COLO668 (cell line): ENCODE measurements at regions not wholly inside any gene's neighbourhood (a gene's known extent, or its start where the extent isn't known, plus 50 kb on each side); places are given as distances from the start of the nearest gene placed in this dataset.
"Not testable (repeated sequence)": the region's sequence is repeated elsewhere in the genome, so short reads cannot be mapped to it uniquely, and the experiment has no call there.

Experiments
- DNase-seq: peaks from one replicate; lab custom pipeline; 2025; ENCODE audit not compliant: unreplicated experiment; lab: John Stamatoyannopoulos, UW

DNA sequence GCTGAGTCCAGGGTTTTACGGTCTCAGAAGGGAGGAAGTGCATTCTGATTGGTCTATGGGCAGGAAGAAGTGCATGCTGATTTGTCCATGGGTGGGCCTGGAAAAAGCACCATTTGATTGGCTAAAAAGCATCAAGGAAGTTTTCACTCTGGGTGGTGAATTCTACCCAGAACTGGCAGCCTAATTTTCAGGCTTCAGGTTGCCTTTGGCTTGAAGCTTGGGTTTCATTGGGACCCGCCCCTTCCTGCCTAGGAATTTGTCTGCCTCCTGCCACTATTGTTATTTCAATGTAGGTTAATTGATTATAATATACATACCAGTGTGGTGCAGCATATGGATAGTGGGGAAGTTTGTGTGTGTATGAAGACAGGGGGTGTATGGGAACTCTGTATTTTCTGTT, 1355.9 kb downstream of the SI start:
- no peak for DNase-seq

DNA sequence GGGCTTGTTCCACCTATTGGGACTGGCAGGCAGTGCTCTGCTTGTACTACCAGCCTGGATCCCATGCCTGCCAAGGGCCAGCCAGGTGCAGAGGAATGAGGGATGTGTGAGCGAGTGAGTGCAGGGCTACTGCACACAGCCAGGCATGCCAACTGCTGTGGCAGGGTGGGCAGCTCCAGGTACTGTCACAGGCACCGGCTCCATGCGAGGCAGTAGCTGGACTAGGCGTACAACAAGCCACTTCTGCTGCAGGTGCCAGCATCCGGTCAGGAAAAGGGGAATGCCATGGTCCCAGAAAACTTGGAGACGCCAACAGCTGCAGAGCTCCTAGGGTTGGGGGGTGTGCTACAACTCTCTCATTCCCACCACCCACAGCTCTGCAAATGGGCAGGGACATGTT, 1356.7 kb downstream of the SI start:
- DNase-seq: no peak

DNA sequence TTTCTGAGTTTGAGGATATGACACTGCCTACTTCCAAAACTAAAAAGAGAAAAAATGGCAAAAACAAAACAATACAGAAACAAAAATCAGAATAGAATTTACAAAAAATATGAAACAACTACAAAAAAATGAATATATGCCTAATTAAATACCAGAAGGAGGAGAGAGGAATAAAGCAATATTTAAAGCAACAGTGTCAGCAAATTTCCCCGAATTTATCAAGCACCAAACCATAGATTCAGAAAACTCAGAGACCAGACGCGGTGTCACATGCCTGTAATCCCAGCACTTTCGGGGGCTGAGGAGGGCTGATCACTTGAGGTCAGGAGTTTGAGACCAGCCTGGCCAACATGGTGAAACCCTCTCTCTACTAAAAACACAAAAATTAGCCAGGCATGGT, 1360.9 kb downstream of the SI start:
- DNase-seq: no peak

DNA sequence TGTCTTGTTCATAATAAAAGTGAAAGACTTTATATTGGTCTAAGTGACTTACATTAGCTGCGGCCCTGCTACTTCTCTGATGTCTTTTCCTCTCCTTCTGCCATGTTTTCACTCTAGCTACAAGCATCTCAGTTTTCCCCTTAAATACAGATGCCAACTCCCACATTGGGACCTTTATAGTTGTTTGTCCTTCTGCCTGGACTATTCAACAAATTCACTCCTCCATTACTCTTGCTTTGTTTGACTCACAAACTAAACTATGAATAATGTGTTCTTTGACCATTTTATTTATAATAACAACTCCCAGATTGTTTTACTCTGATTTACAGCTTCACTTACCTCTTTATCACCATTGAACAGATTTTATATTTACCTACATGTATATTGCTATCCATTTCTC, 1369.9 kb downstream of the SI start:
- DNase-seq: no peak

DNA sequence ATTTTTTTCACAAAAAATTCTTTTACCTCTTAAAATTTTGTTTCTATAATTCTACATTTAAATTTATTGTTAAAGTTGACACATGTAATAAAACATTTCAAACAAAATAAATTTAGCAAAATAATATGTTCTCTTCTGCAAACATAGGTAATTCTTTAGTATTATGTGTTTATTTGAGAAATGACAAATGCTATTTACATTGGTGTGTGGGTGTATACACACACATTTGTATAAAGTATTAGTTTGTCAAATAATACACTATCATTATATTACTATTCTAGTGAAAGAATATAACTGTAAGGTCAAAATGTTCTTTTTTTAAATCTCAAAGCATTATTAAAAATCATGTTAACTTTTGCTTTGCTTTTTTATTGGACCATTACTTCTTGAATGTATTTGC, 1370.6 kb downstream of the SI start:
- no peak for DNase-seq

DNA sequence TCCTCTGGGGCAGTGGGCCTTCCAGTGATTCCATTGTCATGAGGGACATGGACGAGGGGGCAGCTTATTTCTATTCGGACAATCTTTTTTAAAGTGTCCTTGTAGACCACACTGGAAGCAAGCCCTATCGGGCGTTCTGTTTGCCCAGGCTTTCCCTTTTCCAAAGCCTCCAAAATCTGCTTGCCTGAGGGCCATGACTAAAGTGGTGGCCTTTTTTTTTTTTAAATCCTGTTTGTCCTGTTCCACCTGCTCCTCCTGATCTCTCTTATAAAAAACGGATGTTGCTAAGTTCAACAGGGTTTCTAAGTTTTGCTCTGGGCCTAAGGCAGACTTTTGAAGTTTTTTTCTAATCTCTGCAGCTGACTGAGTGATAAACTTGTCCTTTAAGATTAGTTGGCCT, 1380.1 kb downstream of the SI start:
- DNase-seq: not testable (repeated sequence)

DNA sequence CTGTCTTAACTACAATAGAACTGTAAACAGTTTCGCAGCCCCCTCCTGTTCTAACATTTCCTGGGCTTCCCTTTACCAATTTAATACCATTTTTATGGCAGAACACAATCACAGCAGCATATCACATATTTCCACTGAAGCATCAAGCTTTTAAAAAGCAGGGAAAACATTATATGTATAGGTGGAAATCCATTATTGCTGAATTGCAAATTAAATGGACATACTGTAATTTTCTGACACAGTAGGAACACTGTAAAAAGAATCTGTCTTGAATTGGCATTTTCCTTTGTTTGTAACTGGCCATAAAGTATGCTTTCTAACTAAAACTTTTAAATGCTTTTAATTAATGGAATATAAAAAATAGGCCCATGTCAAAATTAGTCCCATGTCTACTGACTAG, 1385.8 kb downstream of the SI start:
- no peak for DNase-seq

DNA sequence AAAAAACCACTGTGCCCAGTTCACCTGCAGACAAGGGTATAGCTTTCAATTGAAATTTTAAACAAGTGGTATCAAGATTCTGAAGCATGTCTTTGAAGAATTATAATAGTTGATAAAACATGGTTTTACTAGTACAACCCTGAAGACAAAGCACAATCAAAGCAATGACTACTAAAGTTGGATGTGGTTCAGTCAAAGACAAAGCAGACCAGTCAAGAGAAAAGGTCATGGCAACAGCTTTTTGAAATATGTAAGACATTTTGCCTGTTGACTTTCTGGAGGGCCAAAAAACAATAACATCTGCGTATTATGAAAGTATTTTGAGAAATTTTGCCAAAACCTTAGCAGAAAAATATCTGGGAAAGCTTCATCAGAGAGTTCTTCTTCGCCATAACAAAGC, 1393.6 kb downstream of the SI start:
- no peak for DNase-seq

DNA sequence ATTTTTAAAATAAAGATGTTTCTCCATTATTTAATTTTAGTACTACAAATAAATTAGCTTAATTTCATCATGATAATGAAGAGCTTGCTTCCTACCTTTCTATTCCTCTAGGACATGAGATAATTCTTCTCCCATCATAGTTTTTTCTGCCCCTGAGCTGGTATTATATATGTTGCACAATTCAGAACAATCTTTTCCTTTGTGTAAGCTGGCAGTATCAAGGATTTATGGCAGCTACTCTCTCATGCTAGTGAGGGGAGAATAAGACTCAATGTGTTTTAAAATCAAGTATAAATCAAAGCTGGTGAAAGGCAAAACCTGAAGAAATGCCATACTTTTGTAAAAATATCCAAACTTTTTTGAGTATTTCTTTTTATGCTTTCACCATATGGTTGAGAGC, 1405.3 kb downstream of the SI start:
- DNase-seq: no peak

DNA sequence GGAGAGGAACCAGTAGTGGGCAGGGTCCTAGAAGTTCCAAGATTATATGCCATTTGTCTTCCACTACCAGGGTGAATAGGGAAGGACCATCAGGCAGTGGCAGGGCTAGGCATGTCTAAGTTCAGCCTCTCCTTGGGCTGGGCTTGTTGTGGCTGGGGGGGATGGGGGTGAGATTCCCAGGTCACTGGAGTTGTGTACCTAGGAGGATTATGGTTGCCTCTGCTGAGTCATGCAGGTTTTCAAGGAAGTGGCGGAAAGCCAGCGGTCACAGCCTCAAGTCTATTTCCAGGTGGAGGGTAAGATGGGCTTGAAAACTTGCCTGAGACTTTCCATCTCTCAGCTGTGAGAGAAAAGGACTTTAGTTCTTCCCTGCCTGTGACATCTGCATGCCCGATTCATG, 1407.1 kb downstream of the SI start:
- no peak for DNase-seq

DNA sequence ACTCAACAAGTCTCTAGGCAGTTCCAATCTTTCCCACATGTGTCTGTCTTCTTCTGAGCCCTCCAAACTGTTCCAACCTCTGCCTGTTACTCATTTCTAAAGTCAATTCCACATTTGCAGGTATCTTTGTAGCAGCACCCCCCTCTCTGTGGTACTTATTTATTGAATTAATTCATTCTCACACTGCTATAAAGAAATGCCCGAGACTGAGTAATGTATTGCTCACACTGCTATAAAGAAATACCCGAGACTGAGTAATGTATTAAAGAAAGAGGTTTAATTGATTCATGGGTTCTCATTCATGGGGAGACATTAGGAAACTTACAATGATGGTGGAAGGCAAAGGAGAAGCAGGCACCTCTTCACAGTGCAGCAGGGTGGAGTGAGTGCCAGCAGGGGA, 1413.8 kb downstream of the SI start:
- no peak for DNase-seq

DNA sequence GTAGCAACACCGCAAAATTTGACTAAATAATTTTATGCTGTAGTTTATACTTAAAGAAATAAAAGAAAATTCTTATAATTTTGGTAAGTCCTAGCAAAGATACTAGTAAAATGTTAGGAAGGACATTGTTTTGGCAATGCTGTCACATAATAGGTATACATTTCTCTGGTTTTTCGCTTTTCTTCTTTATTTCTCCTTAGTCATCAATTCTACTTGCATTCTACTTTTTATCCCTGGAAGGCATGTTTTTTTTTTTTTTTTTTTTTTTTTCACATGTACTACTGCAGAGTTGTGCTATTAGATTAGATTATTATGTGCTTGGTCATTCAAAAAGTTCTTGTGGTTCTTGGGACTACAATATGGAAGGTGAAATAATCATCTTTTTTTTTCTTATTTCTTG, 1421.2 kb downstream of the SI start:
- DNase-seq: no peak

DNA sequence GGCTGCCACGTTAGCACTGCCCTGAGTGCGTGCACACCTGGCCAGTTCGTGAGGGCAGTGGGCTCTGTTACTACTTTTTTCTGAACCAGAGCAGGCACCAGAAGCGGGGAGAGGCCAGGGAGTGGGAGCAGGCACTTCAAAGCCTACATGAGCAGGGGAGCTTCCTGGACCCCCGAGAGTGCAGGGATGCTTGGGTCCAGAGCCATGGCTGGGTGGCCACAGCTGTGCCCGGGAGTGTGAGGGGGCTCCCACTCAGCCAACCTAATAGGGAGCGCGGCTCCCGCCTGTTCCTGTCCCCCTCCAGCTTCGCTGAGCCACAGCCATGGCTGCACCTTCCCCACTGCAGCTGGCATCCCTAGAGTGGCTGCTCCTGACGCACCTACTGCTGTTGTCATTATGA, 1423.3 kb downstream of the SI start:
- DNase-seq: no peak

DNA sequence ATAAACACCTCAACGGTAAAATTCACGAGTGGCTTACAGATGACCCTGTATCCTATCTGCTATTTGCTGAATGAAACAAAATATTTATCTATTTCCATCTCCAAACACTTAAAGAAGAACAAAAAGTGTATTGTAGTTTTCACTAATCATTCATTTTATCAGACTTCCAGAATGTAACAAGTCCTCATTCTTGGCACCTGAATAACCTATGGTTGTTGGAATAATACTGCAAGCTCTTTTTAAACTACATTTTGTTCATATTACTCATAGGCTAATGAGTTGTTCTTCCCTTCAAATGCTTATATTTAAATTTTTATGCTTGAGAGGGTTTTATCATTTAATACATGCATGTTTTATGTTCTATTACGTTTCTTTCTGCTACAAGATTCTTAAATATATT, 1434.1 kb downstream of the SI start:
- no peak for DNase-seq

DNA sequence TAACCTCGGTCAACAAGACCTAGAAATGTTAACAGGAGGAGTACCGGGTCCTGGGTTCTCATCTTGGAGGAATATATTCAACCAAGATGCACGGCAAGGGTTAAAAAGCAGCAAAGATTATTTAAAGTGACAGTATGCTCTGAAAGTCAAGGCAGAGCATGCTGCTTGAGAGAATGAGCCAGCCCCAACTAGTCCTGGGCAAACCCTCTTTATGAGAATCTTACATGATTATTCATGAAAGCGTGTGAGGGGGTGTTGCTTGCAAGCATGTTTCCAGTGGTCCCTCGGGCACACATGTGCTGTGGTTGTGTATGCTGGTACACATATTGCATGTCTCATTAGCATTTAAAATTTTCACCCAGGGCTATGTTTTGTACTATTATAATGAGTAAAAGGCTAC, 1445.6 kb downstream of the SI start:
- no peak for DNase-seq

DNA sequence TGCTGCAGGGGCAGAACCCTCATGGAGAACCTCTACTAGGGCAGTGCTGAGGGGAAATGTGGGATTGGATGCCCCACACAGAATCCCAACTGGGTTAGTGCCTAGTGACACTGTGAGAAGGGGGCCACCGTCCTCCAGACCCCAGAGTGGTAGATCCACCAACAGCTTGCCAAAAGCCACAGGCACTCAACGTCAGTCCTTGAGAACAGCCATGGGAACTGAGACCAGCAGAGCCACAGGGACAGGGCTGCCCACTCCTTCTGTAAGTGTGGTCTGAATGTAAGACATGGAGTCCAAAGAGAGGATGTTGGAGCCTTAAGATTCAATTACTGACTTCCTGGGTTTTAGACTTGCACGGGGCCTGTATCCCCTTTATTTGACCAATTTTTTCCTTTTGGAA, 1451.5 kb downstream of the SI start:
- DNase-seq: no peak

DNA sequence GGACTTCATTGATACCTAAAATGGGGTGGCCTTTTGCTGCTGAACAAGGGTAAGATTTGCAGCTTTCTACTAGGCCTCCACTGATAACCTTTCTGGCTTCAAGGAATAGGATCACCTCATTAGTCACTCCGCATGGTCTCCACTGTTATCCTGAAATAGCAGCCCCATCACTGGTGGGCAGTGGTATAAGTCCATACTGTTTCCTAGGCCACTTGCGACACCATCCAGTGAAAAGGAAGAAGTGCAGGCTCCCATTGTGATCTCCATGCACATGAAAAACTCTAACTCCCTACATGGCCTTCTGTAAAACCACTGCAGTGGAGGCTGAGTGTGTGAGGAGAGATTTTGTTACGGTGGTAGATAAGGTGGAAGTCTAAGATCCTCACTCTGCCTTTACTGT, 1455.9 kb downstream of the SI start:
- no peak for DNase-seq

DNA sequence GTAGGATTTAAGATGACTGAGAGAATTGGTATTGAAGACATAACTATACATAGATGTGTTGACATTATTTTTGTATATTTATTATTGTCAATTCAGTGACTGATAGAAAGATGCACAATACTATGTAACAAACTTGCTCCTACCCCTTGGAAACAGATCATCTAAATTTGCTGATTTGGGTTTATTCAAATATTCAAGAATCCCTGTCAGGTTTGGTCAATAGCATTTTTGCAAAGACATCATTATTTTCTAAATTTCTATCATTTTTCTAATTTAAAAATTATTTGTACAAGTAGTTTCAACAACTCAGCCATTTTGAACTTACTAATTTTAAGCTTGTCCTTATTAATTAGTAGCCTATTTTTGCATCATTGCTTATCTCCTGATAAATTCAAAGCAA, 1463.4 kb downstream of the SI start:
- no peak for DNase-seq

DNA sequence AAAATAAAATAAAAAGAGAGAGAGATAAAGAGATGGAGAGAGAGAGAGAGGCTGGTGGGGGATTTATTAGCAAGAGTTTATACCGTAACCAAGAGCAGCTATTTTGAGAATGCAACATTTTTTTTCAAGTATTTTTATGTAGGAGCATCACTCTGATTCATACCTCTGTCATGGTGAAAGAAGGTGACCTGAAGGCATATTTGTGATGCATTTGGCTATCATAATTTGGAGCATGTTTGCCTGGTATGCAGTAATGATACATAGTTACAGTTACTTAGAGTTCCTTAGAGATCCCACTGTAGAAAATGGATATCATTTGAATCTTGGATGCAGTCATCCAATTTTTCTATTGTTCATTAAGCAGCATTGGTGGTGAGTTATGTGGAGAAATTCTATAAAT, 1472.4 kb downstream of the SI start:
- no peak for DNase-seq

DNA sequence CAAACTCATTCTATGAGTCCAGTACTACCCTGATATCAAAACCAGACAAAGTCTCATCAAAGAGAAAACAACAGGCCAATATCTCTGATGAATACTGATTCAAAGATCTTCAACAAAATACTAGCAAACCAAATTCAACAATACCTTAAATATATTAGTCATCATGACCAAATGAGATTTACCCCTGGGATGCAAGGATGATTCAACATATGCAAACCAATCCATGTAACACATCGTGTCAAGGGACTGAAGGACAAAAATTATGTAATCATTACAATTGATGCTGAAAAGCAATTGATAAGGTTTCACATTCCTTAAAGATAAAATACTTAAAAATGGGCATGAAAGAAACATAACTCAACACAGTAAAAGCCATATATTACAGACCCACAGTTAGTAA, 1476.9 kb downstream of the SI start:
- DNase-seq: no peak

DNA sequence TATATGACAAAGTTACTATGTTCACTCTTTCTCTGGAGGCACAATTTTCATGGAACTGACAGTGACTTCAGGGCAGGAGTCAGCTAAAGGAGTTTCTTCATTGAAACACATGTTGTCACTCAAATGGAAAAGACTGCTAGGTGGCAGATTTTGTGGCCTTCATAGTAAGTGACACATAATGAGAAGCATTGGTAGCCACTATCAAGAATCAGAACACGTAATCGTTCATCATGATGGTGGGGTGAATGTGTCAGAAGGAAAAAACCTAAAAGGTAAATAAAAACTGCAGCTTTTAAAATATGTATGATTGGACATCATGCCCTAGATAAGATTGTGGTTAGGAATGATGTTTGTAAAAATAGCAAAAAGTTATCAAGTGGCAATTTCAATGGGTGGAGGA, 1491.0 kb downstream of the SI start:
- DNase-seq: no peak

DNA sequence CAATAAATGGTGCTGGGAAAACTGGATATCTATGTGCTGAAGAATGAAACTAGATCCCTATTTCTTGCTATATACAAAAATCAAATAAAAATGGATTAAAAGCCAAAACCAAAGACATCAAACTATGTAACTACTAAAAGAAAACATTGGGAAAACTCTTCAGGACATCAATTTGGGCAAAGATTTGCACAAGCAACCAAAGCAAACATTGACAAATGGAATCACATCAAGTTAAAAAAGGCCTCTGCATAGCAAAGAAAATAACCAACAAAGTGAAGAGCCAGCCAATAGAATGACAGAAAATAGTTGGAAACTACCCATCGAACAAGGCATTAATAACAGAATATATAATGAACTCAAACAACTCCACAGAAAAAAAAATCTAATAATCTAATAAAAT, 1495.3 kb downstream of the SI start:
- DNase-seq: no peak

DNA sequence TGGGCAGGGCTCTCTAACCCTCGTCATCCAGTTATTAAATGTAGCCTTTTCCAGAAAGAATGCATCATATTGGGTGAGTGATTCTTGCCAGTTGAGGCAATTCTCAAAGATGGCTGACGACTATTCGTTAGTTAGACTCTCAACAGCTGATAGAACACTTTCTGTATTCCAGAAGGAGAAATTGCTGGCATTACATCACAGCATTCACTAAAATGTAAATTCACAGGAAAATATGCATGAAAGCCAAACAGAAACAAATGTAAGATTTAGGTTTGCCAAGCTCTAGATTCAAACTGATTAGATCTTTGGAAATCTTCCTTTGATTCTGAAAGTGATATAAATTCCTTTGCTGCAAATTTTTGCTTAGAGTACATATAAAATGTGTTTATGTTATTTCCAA, 1501.0 kb downstream of the SI start:
- no peak for DNase-seq

DNA sequence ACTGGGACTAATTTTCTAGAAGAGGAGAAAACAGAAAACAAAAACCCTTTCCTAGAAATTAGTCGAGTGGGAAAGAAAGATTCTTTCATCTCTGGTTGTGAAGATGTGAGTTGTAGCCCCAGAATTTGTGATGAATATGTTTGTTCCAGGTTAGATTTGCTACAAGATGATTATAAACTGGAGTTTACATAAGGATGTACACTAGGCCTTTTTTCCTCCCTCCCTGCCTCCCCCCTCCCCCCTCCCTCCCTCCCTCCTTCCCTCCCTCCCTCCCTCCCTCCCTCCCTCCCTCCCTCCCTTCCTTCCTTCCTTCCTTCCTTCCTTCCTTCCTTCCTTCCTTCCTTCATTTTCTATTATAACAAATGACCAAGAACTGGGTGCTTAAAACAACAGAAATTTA, 1502.0 kb downstream of the SI start:
- no peak for DNase-seq
